GM21576 (cell line): ENCODE measurements at regions not wholly inside any gene's neighbourhood (a gene's known extent, or its start where the extent isn't known, plus 50 kb on each side); places are given as distances from the start of the nearest gene placed in this dataset.

Experiments
- ATAC-seq: cut with Tn5 transposase; IDR thresholded peaks from one replicate; pipeline ENCODE4 v1.9.1; 2021; ENCODE audit warnings: mild to moderate bottlenecking, moderate library complexity; ENCODE audit not compliant: unreplicated experiment

GRCh38 chr2:118668431-118669424 lies 178.7 kb downstream of the EN1 start:
- no peak for ATAC-seq

- no peak for ATAC-seq
Measured at GRCh38 chr2:118667964-118668363, 179.5 kb downstream of the EN1 start.

GRCh38 chr2:118667348-118667747 lies 180.1 kb downstream of the EN1 start:
- ATAC-seq = no peak

- no peak for ATAC-seq
Measured at GRCh38 chr2:118665784-118666529, 181.5 kb downstream of the EN1 start.

- ATAC-seq = no peak
Measured at GRCh38 chr2:118661179-118661578, 186.3 kb downstream of the EN1 start.

- ATAC-seq = no peak
Measured at GRCh38 chr2:118658596-118659198, 188.8 kb downstream of the EN1 start.

GRCh38 chr2:118657466-118657865 lies 190.0 kb downstream of the EN1 start:
- no peak for ATAC-seq

- ATAC-seq = no peak
Measured at GRCh38 chr2:118654945-118655344, 192.5 kb downstream of the EN1 start.

GRCh38 chr2:118650327-118650726 lies 197.1 kb downstream of the EN1 start:
- no peak for ATAC-seq

GRCh38 chr2:118645876-118646275 lies 201.6 kb downstream of the EN1 start:
- ATAC-seq = no peak

- ATAC-seq = no peak
Measured at GRCh38 chr2:118644190-118644589, 203.3 kb downstream of the EN1 start.

GRCh38 chr2:118643294-118643693 lies 204.2 kb downstream of the EN1 start:
- no peak for ATAC-seq

GRCh38 chr2:118642501-118642900 lies 204.9 kb downstream of the EN1 start:
- no peak for ATAC-seq

- no peak for ATAC-seq
Measured at GRCh38 chr2:118641711-118642110, 205.7 kb downstream of the EN1 start.

- no peak for ATAC-seq
Measured at GRCh38 chr2:118639371-118639770, 208.1 kb downstream of the EN1 start.

GRCh38 chr2:118638453-118638852 lies 209.0 kb downstream of the EN1 start:
- ATAC-seq = no peak

GRCh38 chr2:118635891-118636290 lies 211.6 kb downstream of the EN1 start:
- no peak for ATAC-seq

GRCh38 chr2:118634876-118635275 lies 212.6 kb downstream of the EN1 start:
- no peak for ATAC-seq

GRCh38 chr2:118633371-118634018 lies 214.0 kb downstream of the EN1 start:
- no peak for ATAC-seq

- ATAC-seq = no peak
Measured at GRCh38 chr2:118632921-118633320, 214.5 kb downstream of the EN1 start.

GRCh38 chr2:118627156-118627555 lies 220.3 kb downstream of the EN1 start:
- no peak for ATAC-seq
